ENCODE measurements at regions not wholly inside any gene's neighbourhood (a gene's known extent, or its start where the extent isn't known, plus 50 kb on each side); places are given as distances from the start of the nearest gene placed in this dataset.

- WGBS (ENCODE audit: insufficient coverage), result 98% methylated on average over 9 of the region's 9 CpGs
- Histone ChIP-seq H3K9me3 (ENCODE audit: control extremely low read depth in 1 of 5, control insufficient read depth in 4 of 5, insufficient read depth in 2 of 5, low read depth in 1 of 5, low read length in 4 of 5) (no peaks in the 10 kb centered on the region), H3K27me3 (replicated peaks in 2 of 5; ENCODE audit: control insufficient read depth in 4 of 5, insufficient read depth in 5 of 5, low read length in 4 of 5) (peaks cover 0 to 4% (median 0%) of the 10 kb centered on the region in 5 experiments), H3K36me3 (ENCODE audit: control insufficient read depth in 4 of 4, insufficient read depth in 4 of 4, low read length in 3 of 4) (no peaks in the 10 kb centered on the region), H3K4me1 (ENCODE audit: control extremely low read depth in 1 of 4, control insufficient read depth in 4 of 4, insufficient read depth in 4 of 4, low read length in 3 of 4) (peaks cover 0 to 12% (median 10%) of the 10 kb centered on the region in 4 experiments), H3K4me3 (ENCODE audit: control insufficient read depth in 1 of 7, extremely low read depth in 1 of 7, insufficient read depth in 4 of 7, low read depth in 2 of 7, low read length in 6 of 7) (no peak overlapping the region), H3K27ac (ENCODE audit: insufficient read depth in 1 of 2, low read depth in 1 of 2, low read length in 2 of 2, poor library complexity in 1 of 2, severe bottlenecking in 2 of 2) (no peak overlapping the region)
- DNase-seq, result no peak
- ChIA-PET CTCF (no interaction called here), POLR2A (no interaction called here)
Measured at GRCh38 chr14:101623685-101624444, 62.6 kb downstream of the DIO3 start.

GRCh38 chr14:101624536-101624935, 63.2 kb downstream of the DIO3 start:
- Histone ChIP-seq H3K36me3 (ENCODE audit: control insufficient read depth in 4 of 4, insufficient read depth in 4 of 4, low read length in 3 of 4) (no peaks in the 10 kb centered on the region), H3K27me3 (replicated peaks in 2 of 5; ENCODE audit: control insufficient read depth in 4 of 5, insufficient read depth in 5 of 5, low read length in 4 of 5) (peaks cover 0 to 4% (median 0%) of the 10 kb centered on the region in 5 experiments), H3K4me3 (ENCODE audit: control insufficient read depth in 1 of 7, extremely low read depth in 1 of 7, insufficient read depth in 4 of 7, low read depth in 2 of 7, low read length in 6 of 7) (no peak overlapping the region), H3K9me3 (ENCODE audit: control extremely low read depth in 1 of 5, control insufficient read depth in 4 of 5, insufficient read depth in 2 of 5, low read depth in 1 of 5, low read length in 4 of 5) (no peaks in the 10 kb centered on the region), H3K4me1 (ENCODE audit: control extremely low read depth in 1 of 4, control insufficient read depth in 4 of 4, insufficient read depth in 4 of 4, low read length in 3 of 4) (peaks cover 0 to 12% (median 10%) of the 10 kb centered on the region in 4 experiments), H3K27ac (ENCODE audit: insufficient read depth in 1 of 2, low read depth in 1 of 2, low read length in 2 of 2, poor library complexity in 1 of 2, severe bottlenecking in 2 of 2) (no peak overlapping the region)
- POLR2A ChIA-PET, result no interaction called here
- WGBS (ENCODE audit: insufficient coverage), result 97% methylated on average over 7 of the region's 11 CpGs
- CTCF ChIA-PET, result no interaction called here
- DNase-seq, result no peak

GRCh38 chr14:101625336-101626097, 64.2 kb downstream of the DIO3 start:
- Histone ChIP-seq H3K27me3 (replicated peaks in 2 of 5; ENCODE audit: control insufficient read depth in 4 of 5, insufficient read depth in 5 of 5, low read length in 4 of 5) (peaks cover 0 to 4% (median 0%) of the 10 kb centered on the region in 5 experiments), H3K4me3 (ENCODE audit: control insufficient read depth in 1 of 7, extremely low read depth in 1 of 7, insufficient read depth in 4 of 7, low read depth in 2 of 7, low read length in 6 of 7) (no peak overlapping the region), H3K4me1 (ENCODE audit: control extremely low read depth in 1 of 4, control insufficient read depth in 4 of 4, insufficient read depth in 4 of 4, low read length in 3 of 4) (peaks cover 0 to 12% (median 10%) of the 10 kb centered on the region in 4 experiments), H3K9me3 (ENCODE audit: control extremely low read depth in 1 of 5, control insufficient read depth in 4 of 5, insufficient read depth in 2 of 5, low read depth in 1 of 5, low read length in 4 of 5) (no peaks in the 10 kb centered on the region), H3K27ac (ENCODE audit: insufficient read depth in 1 of 2, low read depth in 1 of 2, low read length in 2 of 2, poor library complexity in 1 of 2, severe bottlenecking in 2 of 2) (no peak overlapping the region), H3K36me3 (ENCODE audit: control insufficient read depth in 4 of 4, insufficient read depth in 4 of 4, low read length in 3 of 4) (no peaks in the 10 kb centered on the region)
- ChIA-PET POLR2A (no interaction called here), CTCF (no interaction called here)
- 89% methylated on average over 1 of the region's 1 CpG for WGBS (ENCODE audit: insufficient coverage)
- no peak for DNase-seq

- no peak for DNase-seq
- 100% methylated on average over 4 of the region's 5 CpGs for WGBS (ENCODE audit: insufficient coverage)
- Histone ChIP-seq H3K27me3 (replicated peaks in 2 of 5; ENCODE audit: control insufficient read depth in 4 of 5, insufficient read depth in 5 of 5, low read length in 4 of 5) (peaks cover 0 to 4% (median 0%) of the 10 kb centered on the region in 5 experiments), H3K36me3 (ENCODE audit: control insufficient read depth in 4 of 4, insufficient read depth in 4 of 4, low read length in 3 of 4) (no peaks in the 10 kb centered on the region), H3K4me3 (ENCODE audit: control insufficient read depth in 1 of 7, extremely low read depth in 1 of 7, insufficient read depth in 4 of 7, low read depth in 2 of 7, low read length in 6 of 7) (no peak overlapping the region), H3K4me1 (ENCODE audit: control extremely low read depth in 1 of 4, control insufficient read depth in 4 of 4, insufficient read depth in 4 of 4, low read length in 3 of 4) (peaks cover 0 to 12% (median 10%) of the 10 kb centered on the region in 4 experiments), H3K27ac (ENCODE audit: insufficient read depth in 1 of 2, low read depth in 1 of 2, low read length in 2 of 2, poor library complexity in 1 of 2, severe bottlenecking in 2 of 2) (no peak overlapping the region), H3K9me3 (ENCODE audit: control extremely low read depth in 1 of 5, control insufficient read depth in 4 of 5, insufficient read depth in 2 of 5, low read depth in 1 of 5, low read length in 4 of 5) (no peaks in the 10 kb centered on the region)
- POLR2A ChIA-PET, result interaction anchor here (0.5 kb wide), 1 partner anchor 947 kb away, joined by 4 read pairs; no protein-coding TSS in a partner anchor
- CTCF ChIA-PET, result no interaction called here
Measured at GRCh38 chr14:101626331-101626730, 65.0 kb downstream of the DIO3 start.

GRCh38 chr14:101627915-101628262, 66.6 kb downstream of the DIO3 start:
- ChIA-PET POLR2A (interaction anchor here (0.6 kb wide), 1 partner anchor 11 kb away, joined by 3 read pairs; no protein-coding TSS in a partner anchor), CTCF (interaction anchor here (0.6 to 1.4 kb wide), 9 partner anchors 9 to 1243 kb away, joined by 3 to 9 read pairs (median 4); no protein-coding TSS in a partner anchor)
- H3K27ac ChIP-seq (ENCODE audit: insufficient read depth in 1 of 2, low read depth in 1 of 2, low read length in 2 of 2, poor library complexity in 1 of 2, severe bottlenecking in 2 of 2), result no peak overlapping the region
- peak; percentile 7 to 81 (median 79) for DNase-seq
- H3K27me3 ChIP-seq (replicated peaks in 2 of 5; ENCODE audit: control insufficient read depth in 4 of 5, insufficient read depth in 5 of 5, low read length in 4 of 5), result peaks cover 0 to 4% (median 0%) of the 10 kb centered on the region in 5 experiments
- H3K9me3 ChIP-seq (ENCODE audit: control extremely low read depth in 1 of 5, control insufficient read depth in 4 of 5, insufficient read depth in 2 of 5, low read depth in 1 of 5, low read length in 4 of 5), result no peaks in the 10 kb centered on the region
- H3K36me3 ChIP-seq (ENCODE audit: control insufficient read depth in 4 of 4, insufficient read depth in 4 of 4, low read length in 3 of 4), result no peaks in the 10 kb centered on the region
- H3K4me3 ChIP-seq (ENCODE audit: control insufficient read depth in 1 of 7, extremely low read depth in 1 of 7, insufficient read depth in 4 of 7, low read depth in 2 of 7, low read length in 6 of 7), result peak overlapping the region in 4 of 7 experiments; percentile 4 to 60 (median 32)
- H3K4me1 ChIP-seq (ENCODE audit: control extremely low read depth in 1 of 4, control insufficient read depth in 4 of 4, insufficient read depth in 4 of 4, low read length in 3 of 4), result peaks cover 0 to 12% (median 10%) of the 10 kb centered on the region in 4 experiments
- WGBS (ENCODE audit: insufficient coverage), result 5% methylated on average over 8 of the region's 16 CpGs

- Histone ChIP-seq H3K4me3 (ENCODE audit: control insufficient read depth in 1 of 7, extremely low read depth in 1 of 7, insufficient read depth in 4 of 7, low read depth in 2 of 7, low read length in 6 of 7) (peak overlapping the region in 4 of 7 experiments; percentile 4 to 60 (median 24)), H3K27ac (ENCODE audit: insufficient read depth in 1 of 2, low read depth in 1 of 2, low read length in 2 of 2, poor library complexity in 1 of 2, severe bottlenecking in 2 of 2) (no peak overlapping the region), H3K4me1 (ENCODE audit: control extremely low read depth in 1 of 4, control insufficient read depth in 4 of 4, insufficient read depth in 4 of 4, low read length in 3 of 4) (peaks cover 0 to 12% (median 10%) of the 10 kb centered on the region in 4 experiments), H3K9me3 (ENCODE audit: control extremely low read depth in 1 of 5, control insufficient read depth in 4 of 5, insufficient read depth in 2 of 5, low read depth in 1 of 5, low read length in 4 of 5) (no peaks in the 10 kb centered on the region), H3K36me3 (ENCODE audit: control insufficient read depth in 4 of 4, insufficient read depth in 4 of 4, low read length in 3 of 4) (no peaks in the 10 kb centered on the region), H3K27me3 (replicated peaks in 2 of 5; ENCODE audit: control insufficient read depth in 4 of 5, insufficient read depth in 5 of 5, low read length in 4 of 5) (peaks cover 0 to 4% (median 0%) of the 10 kb centered on the region in 5 experiments)
- 6% methylated on average over 36 of the region's 44 CpGs for WGBS (ENCODE audit: insufficient coverage)
- peak; percentile 64 to 83 (median 81) for DNase-seq
- ChIA-PET POLR2A (interaction anchor here (0.6 kb wide), 2 partner anchors 11 to 181 kb away, joined by 3 read pairs; no protein-coding TSS in a partner anchor), CTCF (interaction anchor here (0.6 to 1.4 kb wide), 11 partner anchors 721 to 1244 kb away, joined by 3 to 9 read pairs (median 3); no protein-coding TSS in a partner anchor)
Measured at GRCh38 chr14:101628471-101628966, 67.2 kb downstream of the DIO3 start.

Data from common myeloid progenitor, CD34-positive (primary cell).